ENCODE measurements at regions not wholly inside any gene's neighbourhood (a gene's known extent, or its start where the extent isn't known, plus 50 kb on each side); places are given as distances from the start of the nearest gene placed in this dataset.
A peak's percentile ranks its signal among the peaks of the same experiment; 100 is the strongest.

- TF ChIP-seq POLR2A (IDR thresholded peaks at IDR 0.05) (no peak), CTCF (IDR thresholded peaks at IDR 0.05 in 8 of 11, conservative IDR thresholded peaks at IDR 0.05 in 3 of 11) (no peak), POLR2AphosphoS5 (IDR thresholded peaks at IDR 0.05) (no peak)
- Histone ChIP-seq H3K9me3 (no peaks in the 10 kb centered on the region), H3K4me3 (no peak overlapping the region), H3K36me3 (no peaks in the 10 kb centered on the region), H3K4me1 (peaks cover 11 to 49% (median 37%) of the 10 kb centered on the region in 6 donors), H3K27ac (peak overlapping the region in 5 of 8 donors; percentile 1 to 76 (median 69)), H3K27me3 (replicated peaks in 1 of 7) (no peaks in the 10 kb centered on the region)
- intact Hi-C loops (cut with DNase I; ENCODE audit: low total_unique reads) = no loop called here
- DNase-seq = no peak
- WGBS, 5 donors = 68 to 88% (median 83%) methylated on average over 5 to 6 of the region's 6 CpGs
Observed at GRCh38 chr21:35226328-35226727, 177.2 kb upstream of the RUNX1 start.

GRCh38 chr21:35225573-35225972 is 176.5 kb upstream of the RUNX1 start:
- 80 to 89% (median 88%) methylated on average over 6 of the region's 6 CpGs for WGBS, 5 donors

GRCh38 chr21:35223480-35224156 is 174.5 kb upstream of the RUNX1 start:
- Histone ChIP-seq H3K27me3 (replicated peaks in 1 of 7) (no peaks in the 10 kb centered on the region), H3K36me3 (no peaks in the 10 kb centered on the region), H3K9me3 (no peaks in the 10 kb centered on the region), H3K27ac (no peak overlapping the region), H3K4me3 (no peak overlapping the region), H3K4me1 (peaks cover 11 to 49% (median 37%) of the 10 kb centered on the region in 6 donors)
- no peak for TF ChIP-seq CTCF (IDR thresholded peaks at IDR 0.05 in 8 of 11, conservative IDR thresholded peaks at IDR 0.05 in 3 of 11)
- WGBS, 5 donors = 74 to 84% (median 81%) methylated on average over 6 of the region's 6 CpGs
- intact Hi-C loops (cut with DNase I; ENCODE audit: low total_unique reads) = no loop called here
- no peak for DNase-seq

More at GRCh38 chr21:35225573-35225972, 176.5 kb upstream of the RUNX1 start:
- no peak for DNase-seq
- Histone ChIP-seq H3K36me3 (no peaks in the 10 kb centered on the region), H3K27me3 (replicated peaks in 1 of 7) (no peaks in the 10 kb centered on the region), H3K27ac (no peak overlapping the region), H3K4me3 (no peak overlapping the region), H3K4me1 (peaks cover 11 to 49% (median 37%) of the 10 kb centered on the region in 6 donors), H3K9me3 (no peaks in the 10 kb centered on the region)
- intact Hi-C loops (cut with DNase I; ENCODE audit: low total_unique reads) = no loop called here
- TF ChIP-seq CTCF (IDR thresholded peaks at IDR 0.05 in 8 of 11, conservative IDR thresholded peaks at IDR 0.05 in 3 of 11) = no peak

GRCh38 chr21:35222541-35222941 is 173.4 kb upstream of the RUNX1 start:
- intact Hi-C loops (cut with DNase I; ENCODE audit: low total_unique reads) = no loop called here
- WGBS, 5 donors = 6 to 12% (median 7%) methylated on average over 3 of the region's 3 CpGs
- peak overlapping the region in 6 of 8 donors; percentile 1 to 63 (median 48) for H3K27ac ChIP-seq
- DNase-seq = no peak
- no peaks in the 10 kb centered on the region for H3K36me3 ChIP-seq
- no peaks in the 10 kb centered on the region for H3K27me3 ChIP-seq (replicated peaks in 1 of 7)
- no peak overlapping the region for H3K4me3 ChIP-seq
- no peaks in the 10 kb centered on the region for H3K9me3 ChIP-seq
- TF ChIP-seq POLR2A (IDR thresholded peaks at IDR 0.05) = no peak
- no peak for TF ChIP-seq POLR2AphosphoS5 (IDR thresholded peaks at IDR 0.05)
- peaks cover 11 to 42% (median 31%) of the 10 kb centered on the region in 6 donors for H3K4me1 ChIP-seq

Data from spleen (tissue), 11 donors.